Memory B cell (primary cell): ENCODE measurements at regions not wholly inside any gene's neighbourhood (a gene's known extent, or its start where the extent isn't known, plus 50 kb on each side); places are given as distances from the start of the nearest gene placed in this dataset.

Source experiments
- ATAC-seq: fragments of 150-1000 bp; cut with Tn5 transposase; 2 replicates; pipeline ENCODE4 v1.10.0; 2021; ENCODE audit warnings: low read depth, mild to moderate bottlenecking, moderate library complexity
- DNase-seq, 2 donors: peaks; one replicate each; pipeline ENCODE4 v3.0.0; 2022; ENCODE audit warnings: low spot score in 2 of 2
- H3K27ac Mint-ChIP-seq: one replicate; pipeline ENCODE4 v1.8.0; 2022; ENCODE audit warnings: mild to moderate bottlenecking, moderate library complexity, mixed read lengths
- H3K27me3 Mint-ChIP-seq: one replicate; pipeline ENCODE4 v1.8.0; 2022; ENCODE audit warnings: mixed read lengths
- H3K36me3 Mint-ChIP-seq: one replicate; pipeline ENCODE4 v1.8.0; 2022; ENCODE audit warnings: mild to moderate bottlenecking, mixed read lengths
- H3K4me1 Mint-ChIP-seq: one replicate; pipeline ENCODE4 v1.8.0; 2022; ENCODE audit warnings: mixed read lengths
- H3K4me3 Mint-ChIP-seq: one replicate; pipeline ENCODE4 v1.8.0; 2022; ENCODE audit warnings: mild to moderate bottlenecking, moderate library complexity, mixed read lengths
- H3K9me3 Mint-ChIP-seq: one replicate; pipeline ENCODE4 v1.8.0; 2022; ENCODE audit warnings: mixed read lengths

- Mint-ChIP-seq H3K4me3 (no peak overlapping the region), H3K27me3 (no peaks in the 10 kb centered on the region), H3K9me3 (peaks cover 6% of the 10 kb centered on the region), H3K36me3 (no peaks in the 10 kb centered on the region), H3K27ac (no peak overlapping the region), H3K4me1 (no peaks in the 10 kb centered on the region)
- ATAC-seq: no peak
- no peak for DNase-seq
Observed at GRCh38 chr9:30943446-30944224, 1440.8 kb upstream of the ACO1 start.

GRCh38 chr9:30944225-30944569 lies 1440.2 kb upstream of the ACO1 start:
- no peaks in the 10 kb centered on the region for H3K27me3 Mint-ChIP-seq
- H3K36me3 Mint-ChIP-seq: no peaks in the 10 kb centered on the region
- DNase-seq (no peak), ATAC-seq (no peak)
- no peak overlapping the region for H3K4me3 Mint-ChIP-seq
- H3K27ac Mint-ChIP-seq: no peak overlapping the region
- H3K4me1 Mint-ChIP-seq: no peaks in the 10 kb centered on the region
- H3K9me3 Mint-ChIP-seq: peaks cover 6% of the 10 kb centered on the region

GRCh38 chr9:30944741-30945280 lies 1439.6 kb upstream of the ACO1 start:
- ATAC-seq: no peak
- peaks cover 6% of the 10 kb centered on the region for H3K9me3 Mint-ChIP-seq
- no peak overlapping the region for H3K27ac Mint-ChIP-seq
- H3K36me3 Mint-ChIP-seq: no peaks in the 10 kb centered on the region
- H3K4me1 Mint-ChIP-seq: no peaks in the 10 kb centered on the region
- no peak overlapping the region for H3K4me3 Mint-ChIP-seq
- DNase-seq: no peak
- H3K27me3 Mint-ChIP-seq: no peaks in the 10 kb centered on the region

GRCh38 chr9:30964332-30964731 lies 1420.1 kb upstream of the ACO1 start:
- Mint-ChIP-seq H3K9me3 (peaks cover 7% of the 10 kb centered on the region), H3K27me3 (no peaks in the 10 kb centered on the region), H3K36me3 (no peaks in the 10 kb centered on the region), H3K4me1 (no peaks in the 10 kb centered on the region), H3K4me3 (no peak overlapping the region), H3K27ac (no peak overlapping the region)
- no peak for ATAC-seq
- no peak for DNase-seq

GRCh38 chr9:30967476-30967875 lies 1417.0 kb upstream of the ACO1 start:
- no peak overlapping the region for H3K27ac Mint-ChIP-seq
- DNase-seq (no peak), ATAC-seq (no peak)
- H3K27me3 Mint-ChIP-seq: no peaks in the 10 kb centered on the region
- H3K4me3 Mint-ChIP-seq: no peak overlapping the region
- H3K4me1 Mint-ChIP-seq: no peaks in the 10 kb centered on the region
- H3K36me3 Mint-ChIP-seq: no peaks in the 10 kb centered on the region
- peaks cover under 1% of the 10 kb centered on the region for H3K9me3 Mint-ChIP-seq

GRCh38 chr9:30970186-30970585 lies 1414.3 kb upstream of the ACO1 start:
- DNase-seq (no peak), ATAC-seq (no peak)
- H3K4me3 Mint-ChIP-seq: no peak overlapping the region
- no peaks in the 10 kb centered on the region for H3K27me3 Mint-ChIP-seq
- no peaks in the 10 kb centered on the region for H3K9me3 Mint-ChIP-seq
- no peaks in the 10 kb centered on the region for H3K36me3 Mint-ChIP-seq
- no peaks in the 10 kb centered on the region for H3K4me1 Mint-ChIP-seq
- no peak overlapping the region for H3K27ac Mint-ChIP-seq

GRCh38 chr9:30970812-30971211 lies 1413.6 kb upstream of the ACO1 start:
- no peaks in the 10 kb centered on the region for H3K27me3 Mint-ChIP-seq
- DNase-seq (no peak), ATAC-seq (no peak)
- H3K4me1 Mint-ChIP-seq: no peaks in the 10 kb centered on the region
- no peak overlapping the region for H3K4me3 Mint-ChIP-seq
- H3K36me3 Mint-ChIP-seq: no peaks in the 10 kb centered on the region
- H3K9me3 Mint-ChIP-seq: no peaks in the 10 kb centered on the region
- H3K27ac Mint-ChIP-seq: no peak overlapping the region

- H3K27me3 Mint-ChIP-seq: no peaks in the 10 kb centered on the region
- no peaks in the 10 kb centered on the region for H3K4me1 Mint-ChIP-seq
- H3K36me3 Mint-ChIP-seq: no peaks in the 10 kb centered on the region
- no peaks in the 10 kb centered on the region for H3K9me3 Mint-ChIP-seq
- ATAC-seq: no peak
- H3K4me3 Mint-ChIP-seq: no peak overlapping the region
- DNase-seq: no peak
- no peak overlapping the region for H3K27ac Mint-ChIP-seq
Observed at GRCh38 chr9:30972654-30973053, 1411.8 kb upstream of the ACO1 start.

GRCh38 chr9:30977965-30978364 lies 1406.5 kb upstream of the ACO1 start:
- H3K27me3 Mint-ChIP-seq: peaks cover 2% of the 10 kb centered on the region
- H3K9me3 Mint-ChIP-seq: peaks cover 2% of the 10 kb centered on the region
- H3K36me3 Mint-ChIP-seq: no peaks in the 10 kb centered on the region
- H3K4me3 Mint-ChIP-seq: no peak overlapping the region
- no peak overlapping the region for H3K27ac Mint-ChIP-seq
- DNase-seq: no peak
- H3K4me1 Mint-ChIP-seq: no peaks in the 10 kb centered on the region
- no peak for ATAC-seq

GRCh38 chr9:30982301-30982700 lies 1402.1 kb upstream of the ACO1 start:
- Mint-ChIP-seq H3K36me3 (no peaks in the 10 kb centered on the region), H3K4me3 (no peak overlapping the region)

GRCh38 chr9:30995956-30996738 lies 1388.3 kb upstream of the ACO1 start:
- no peaks in the 10 kb centered on the region for H3K27me3 Mint-ChIP-seq
- no peak overlapping the region for H3K27ac Mint-ChIP-seq
- no peak for ATAC-seq
- DNase-seq: no peak
- no peaks in the 10 kb centered on the region for H3K36me3 Mint-ChIP-seq
- no peaks in the 10 kb centered on the region for H3K9me3 Mint-ChIP-seq
- no peaks in the 10 kb centered on the region for H3K4me1 Mint-ChIP-seq
- no peak overlapping the region for H3K4me3 Mint-ChIP-seq

More at GRCh38 chr9:30982301-30982700, 1402.1 kb upstream of the ACO1 start:
- no peak for ATAC-seq
- Mint-ChIP-seq H3K27me3 (peaks cover 2% of the 10 kb centered on the region), H3K9me3 (peaks cover 2% of the 10 kb centered on the region), H3K4me1 (no peaks in the 10 kb centered on the region), H3K27ac (no peak overlapping the region)
- no peak for DNase-seq

- no peak overlapping the region for H3K27ac Mint-ChIP-seq
- H3K4me3 Mint-ChIP-seq: no peak overlapping the region
- peaks cover 2% of the 10 kb centered on the region for H3K9me3 Mint-ChIP-seq
- no peaks in the 10 kb centered on the region for H3K4me1 Mint-ChIP-seq
- no peaks in the 10 kb centered on the region for H3K27me3 Mint-ChIP-seq
- no peak for ATAC-seq
- DNase-seq: no peak
- no peaks in the 10 kb centered on the region for H3K36me3 Mint-ChIP-seq
Observed at GRCh38 chr9:30996761-30997160, 1387.7 kb upstream of the ACO1 start.

GRCh38 chr9:30997291-30997690 lies 1387.2 kb upstream of the ACO1 start:
- ATAC-seq (no peak), DNase-seq (no peak)
- Mint-ChIP-seq H3K27ac (no peak overlapping the region), H3K36me3 (no peaks in the 10 kb centered on the region), H3K9me3 (peaks cover 6% of the 10 kb centered on the region), H3K27me3 (no peaks in the 10 kb centered on the region), H3K4me1 (no peaks in the 10 kb centered on the region), H3K4me3 (no peak overlapping the region)

- Mint-ChIP-seq H3K4me3 (no peak overlapping the region), H3K9me3 (peaks cover 11% of the 10 kb centered on the region), H3K36me3 (no peaks in the 10 kb centered on the region), H3K27me3 (no peaks in the 10 kb centered on the region), H3K4me1 (no peaks in the 10 kb centered on the region), H3K27ac (no peak overlapping the region)
- no peak for ATAC-seq
- DNase-seq: no peak
Observed at GRCh38 chr9:31005086-31005665, 1379.3 kb upstream of the ACO1 start.
